Natural killer cell (primary cell): ENCODE measurements at regions not wholly inside any gene's neighbourhood (a gene's known extent, or its start where the extent isn't known, plus 50 kb on each side); places are given as distances from the start of the nearest gene placed in this dataset.

Experiments used
- ATAC-seq, 3 donors: fragments of 150-1000 bp in 2 of 3; fragments of 200-7000 bp in 1 of 3; cut with Tn5 transposase; 1 replicate in 1 of 3; 2 replicates in 2 of 3; pipeline ENCODE4 v1.10.0; 2021; ENCODE audit warnings: mild to moderate bottlenecking in 2 of 3, moderate library complexity in 2 of 3
- DNase-seq, 2 donors: peaks; one replicate each; pipeline versions ENCODE4 v3.0.0 to v3.0.0-alpha.2; 2013 to 2021; ENCODE audit warnings: mixed read lengths in 1 of 2
- H3K27ac ChIP-seq: one replicate; pipeline ENCODE4 v1.5.1; 2013; ENCODE audit warnings: mild to moderate bottlenecking, low read length
- H3K27me3 ChIP-seq: one replicate; pipeline ENCODE4 v1.6.1; 2013; ENCODE audit warnings: low read length; ENCODE audit not compliant: control insufficient read depth, insufficient read depth
- H3K36me3 ChIP-seq: one replicate; pipeline ENCODE4 v1.6.1; 2013; ENCODE audit warnings: low read length; ENCODE audit not compliant: control insufficient read depth, insufficient read depth
- H3K4me1 ChIP-seq: one replicate; pipeline ENCODE4 v1.6.1; 2013; ENCODE audit warnings: low read length; ENCODE audit not compliant: control insufficient read depth, insufficient read depth
- H3K4me3 ChIP-seq: one replicate; pipeline ENCODE4 v1.5.1; 2013; ENCODE audit warnings: low read length
- H3K9me3 ChIP-seq: one replicate; pipeline ENCODE4 v1.6.1; 2013; ENCODE audit warnings: low read length; ENCODE audit not compliant: control insufficient read depth, insufficient read depth
- H3K27ac Mint-ChIP-seq, 2 donors: one replicate each; pipeline ENCODE4 v1.8.0; 2022; ENCODE audit warnings: mild to moderate bottlenecking in 2 of 2, mixed read lengths in 2 of 2, moderate library complexity in 1 of 2
- H3K27me3 Mint-ChIP-seq, 2 donors: one replicate each; pipeline ENCODE4 v1.8.0; 2022; ENCODE audit warnings: low read depth in 2 of 2, mixed read lengths in 2 of 2
- H3K36me3 Mint-ChIP-seq: one replicate; pipeline ENCODE4 v1.8.0; 2022; ENCODE audit warnings: mixed read lengths
- H3K4me1 Mint-ChIP-seq, 2 donors: one replicate each; pipeline ENCODE4 v1.8.0; 2022; ENCODE audit warnings: mixed read lengths in 2 of 2
- H3K4me3 Mint-ChIP-seq: one replicate; pipeline ENCODE4 v1.8.0; 2022; ENCODE audit warnings: mild to moderate bottlenecking, moderate library complexity, mixed read lengths
- H3K9me3 Mint-ChIP-seq, 2 donors: one replicate each; pipeline ENCODE4 v1.8.0; 2022; ENCODE audit warnings: mixed read lengths in 2 of 2
- WGBS: methylation state at CpG from one replicate; pipeline ENCODE4 v1.1.7; 2013; ENCODE audit warnings: missing lambda C conversion rate; ENCODE audit not compliant: insufficient coverage; 5-methylcytosine and 5-hydroxymethylcytosine counted together
- intact Hi-C: fragments of 100-400 bp; cut with micrococcal nuclease; formaldehyde crosslinking; loops from one replicate; pipeline ENCODE4 v1.14.2; 2022
- TF ChIP-seq, protein P1 (sequence below): fragments of 200-600 bp; IDR thresholded peaks from one replicate; pipeline ENCODE4 v1.8.0; 2022; ENCODE audit warnings: antibody characterized with exemption

DNA sequence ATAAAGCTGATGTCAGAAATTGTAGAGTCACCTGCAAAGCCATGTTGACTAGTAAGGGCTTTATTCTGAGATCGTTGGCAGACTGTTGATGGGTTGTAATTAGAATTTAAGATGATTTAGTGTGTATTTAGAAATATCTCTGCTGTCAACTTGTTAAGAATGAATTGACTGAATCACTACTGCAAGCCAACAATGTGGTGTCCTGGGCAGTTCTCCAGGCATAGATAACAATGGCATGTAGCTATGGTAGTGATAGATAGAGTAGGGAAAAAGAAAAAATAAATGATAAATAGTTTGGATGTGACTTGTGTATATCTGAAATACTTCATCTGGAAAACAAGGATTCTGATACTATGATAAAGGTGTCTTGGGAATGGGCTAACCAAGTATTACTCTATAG is 640.2 kb downstream of the ARL4A start:
- Mint-ChIP-seq H3K36me3 (no peaks in the 10 kb centered on the region), H3K27me3 (no peaks in the 10 kb centered on the region), H3K9me3 (peaks cover 8 to 12% of the 10 kb centered on the region in 2 donors), H3K4me3 (no peak overlapping the region), H3K4me1 (no peaks in the 10 kb centered on the region), H3K27ac (no peak overlapping the region)
- H3K27ac ChIP-seq: no peak overlapping the region
- no peak overlapping the region for H3K4me3 ChIP-seq
- ATAC-seq (no peak), DNase-seq (no peak)
- TF ChIP-seq, protein P1, sequence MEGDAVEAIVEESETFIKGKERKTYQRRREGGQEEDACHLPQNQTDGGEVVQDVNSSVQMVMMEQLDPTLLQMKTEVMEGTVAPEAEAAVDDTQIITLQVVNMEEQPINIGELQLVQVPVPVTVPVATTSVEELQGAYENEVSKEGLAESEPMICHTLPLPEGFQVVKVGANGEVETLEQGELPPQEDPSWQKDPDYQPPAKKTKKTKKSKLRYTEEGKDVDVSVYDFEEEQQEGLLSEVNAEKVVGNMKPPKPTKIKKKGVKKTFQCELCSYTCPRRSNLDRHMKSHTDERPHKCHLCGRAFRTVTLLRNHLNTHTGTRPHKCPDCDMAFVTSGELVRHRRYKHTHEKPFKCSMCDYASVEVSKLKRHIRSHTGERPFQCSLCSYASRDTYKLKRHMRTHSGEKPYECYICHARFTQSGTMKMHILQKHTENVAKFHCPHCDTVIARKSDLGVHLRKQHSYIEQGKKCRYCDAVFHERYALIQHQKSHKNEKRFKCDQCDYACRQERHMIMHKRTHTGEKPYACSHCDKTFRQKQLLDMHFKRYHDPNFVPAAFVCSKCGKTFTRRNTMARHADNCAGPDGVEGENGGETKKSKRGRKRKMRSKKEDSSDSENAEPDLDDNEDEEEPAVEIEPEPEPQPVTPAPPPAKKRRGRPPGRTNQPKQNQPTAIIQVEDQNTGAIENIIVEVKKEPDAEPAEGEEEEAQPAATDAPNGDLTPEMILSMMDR: no peak
- no peaks in the 10 kb centered on the region for H3K27me3 ChIP-seq
- H3K9me3 ChIP-seq: no peaks in the 10 kb centered on the region
- H3K36me3 ChIP-seq: no peaks in the 10 kb centered on the region
- H3K4me1 ChIP-seq: no peaks in the 10 kb centered on the region
- intact Hi-C loops: no loop called here
- WGBS: 68% methylated on average over 1 of the region's 1 CpG

DNA sequence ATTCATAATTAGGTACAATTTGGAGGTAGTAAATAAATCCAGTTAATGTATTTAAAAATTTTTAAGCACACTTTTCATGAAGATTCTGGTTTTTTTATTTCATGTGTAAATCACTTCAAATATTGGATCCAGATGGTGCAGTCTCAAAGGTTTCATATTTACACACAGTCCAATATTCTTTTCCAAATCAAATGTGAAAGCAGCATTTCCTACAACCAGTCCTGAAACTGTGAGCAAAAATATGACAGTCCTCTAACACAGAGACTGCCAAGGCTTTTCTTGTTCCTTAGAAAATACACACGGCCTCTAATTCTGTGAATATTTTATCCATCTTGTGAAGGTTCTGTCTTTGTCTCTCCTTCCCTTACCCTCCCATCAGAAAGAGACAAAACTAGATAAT is 645.9 kb downstream of the ARL4A start:
- Mint-ChIP-seq H3K27ac (no peak overlapping the region), H3K4me3 (no peak overlapping the region), H3K9me3 (peaks cover 6 to 12% of the 10 kb centered on the region in 2 donors), H3K4me1 (no peaks in the 10 kb centered on the region), H3K36me3 (no peaks in the 10 kb centered on the region), H3K27me3 (no peaks in the 10 kb centered on the region)
- DNase-seq (no peak), ATAC-seq (no peak)
- Histone ChIP-seq H3K4me1 (no peaks in the 10 kb centered on the region), H3K27me3 (no peaks in the 10 kb centered on the region), H3K36me3 (no peaks in the 10 kb centered on the region), H3K9me3 (no peaks in the 10 kb centered on the region), H3K27ac (no peak overlapping the region), H3K4me3 (no peak overlapping the region)
- 88% methylated on average over 1 of the region's 1 CpG for WGBS
- intact Hi-C loops: no loop called here
- TF ChIP-seq, protein P1: no peak

GRCh38 chr7:13336227-13336626 is 648.8 kb downstream of the ARL4A start:
- no peaks in the 10 kb centered on the region for H3K4me1 Mint-ChIP-seq
- H3K36me3 Mint-ChIP-seq: no peaks in the 10 kb centered on the region
- TF ChIP-seq, protein P1: no peak
- no peak for ATAC-seq
- intact Hi-C loops: no loop called here
- no peak overlapping the region for H3K27ac ChIP-seq
- no peak overlapping the region for H3K4me3 Mint-ChIP-seq
- 50% methylated on average over 2 of the region's 4 CpGs for WGBS
- no peak overlapping the region for H3K4me3 ChIP-seq
- H3K27me3 Mint-ChIP-seq: no peaks in the 10 kb centered on the region
- H3K4me1 ChIP-seq: no peaks in the 10 kb centered on the region
- H3K9me3 ChIP-seq: no peaks in the 10 kb centered on the region
- H3K27me3 ChIP-seq: no peaks in the 10 kb centered on the region
- H3K27ac Mint-ChIP-seq: no peak overlapping the region
- peaks cover 5 to 9% of the 10 kb centered on the region in 2 donors for H3K9me3 Mint-ChIP-seq
- DNase-seq: no peak
- H3K36me3 ChIP-seq: no peaks in the 10 kb centered on the region

DNA sequence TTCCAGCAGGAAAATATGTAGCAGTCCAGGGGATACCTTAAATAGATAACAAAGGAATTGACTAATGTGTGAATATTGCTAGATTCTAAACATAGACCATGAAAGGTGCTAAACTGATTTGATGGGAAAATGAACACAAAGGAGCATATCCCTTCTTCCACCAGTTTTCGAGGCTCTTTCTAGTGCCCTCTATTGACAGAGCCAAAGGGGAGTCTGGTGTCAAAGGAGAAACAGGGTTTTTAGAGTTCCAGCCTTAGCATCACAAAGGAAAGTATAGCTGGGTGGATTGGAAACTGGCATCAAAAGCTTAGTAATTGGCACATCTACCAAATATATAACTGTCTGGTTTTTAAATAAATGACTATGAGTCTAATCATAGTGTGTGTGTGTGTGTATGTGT is 636.8 kb downstream of the ETV1 start:
- Histone ChIP-seq H3K4me1 (no peaks in the 10 kb centered on the region), H3K4me3 (no peak overlapping the region), H3K27ac (no peak overlapping the region), H3K9me3 (no peaks in the 10 kb centered on the region), H3K36me3 (no peaks in the 10 kb centered on the region), H3K27me3 (no peaks in the 10 kb centered on the region)
- TF ChIP-seq, protein P1: no peak
- H3K27me3 Mint-ChIP-seq: no peaks in the 10 kb centered on the region
- H3K4me1 Mint-ChIP-seq: no peaks in the 10 kb centered on the region
- H3K9me3 Mint-ChIP-seq: peaks cover 9% of the 10 kb centered on the region in 2 donors
- no peak for ATAC-seq
- intact Hi-C loops: no loop called here
- H3K36me3 Mint-ChIP-seq: no peaks in the 10 kb centered on the region
- no peak overlapping the region for H3K4me3 Mint-ChIP-seq
- no peak for DNase-seq
- H3K27ac Mint-ChIP-seq: no peak overlapping the region
- 75% methylated on average over 1 of the region's 1 CpG for WGBS
